ENCODE measurements at regions not wholly inside any gene's neighbourhood (a gene's known extent, or its start where the extent isn't known, plus 50 kb on each side); places are given as distances from the start of the nearest gene placed in this dataset.

- TF ChIP-seq, protein P1, sequence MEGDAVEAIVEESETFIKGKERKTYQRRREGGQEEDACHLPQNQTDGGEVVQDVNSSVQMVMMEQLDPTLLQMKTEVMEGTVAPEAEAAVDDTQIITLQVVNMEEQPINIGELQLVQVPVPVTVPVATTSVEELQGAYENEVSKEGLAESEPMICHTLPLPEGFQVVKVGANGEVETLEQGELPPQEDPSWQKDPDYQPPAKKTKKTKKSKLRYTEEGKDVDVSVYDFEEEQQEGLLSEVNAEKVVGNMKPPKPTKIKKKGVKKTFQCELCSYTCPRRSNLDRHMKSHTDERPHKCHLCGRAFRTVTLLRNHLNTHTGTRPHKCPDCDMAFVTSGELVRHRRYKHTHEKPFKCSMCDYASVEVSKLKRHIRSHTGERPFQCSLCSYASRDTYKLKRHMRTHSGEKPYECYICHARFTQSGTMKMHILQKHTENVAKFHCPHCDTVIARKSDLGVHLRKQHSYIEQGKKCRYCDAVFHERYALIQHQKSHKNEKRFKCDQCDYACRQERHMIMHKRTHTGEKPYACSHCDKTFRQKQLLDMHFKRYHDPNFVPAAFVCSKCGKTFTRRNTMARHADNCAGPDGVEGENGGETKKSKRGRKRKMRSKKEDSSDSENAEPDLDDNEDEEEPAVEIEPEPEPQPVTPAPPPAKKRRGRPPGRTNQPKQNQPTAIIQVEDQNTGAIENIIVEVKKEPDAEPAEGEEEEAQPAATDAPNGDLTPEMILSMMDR (tag by site-specific recombination; IDR thresholded peaks at IDR 0.05), result no peak
- TF ChIP-seq ZNF610 (tag by site-specific recombination; IDR thresholded peaks at IDR 0.05; ENCODE audit: borderline replicate concordance) (no peak), ZNF274 (IDR thresholded peaks at IDR 0.05; ENCODE audit: low read length) (no peak), ZNF274 (tag by site-specific recombination; IDR thresholded peaks at IDR 0.05; ENCODE audit: borderline replicate concordance) (no peak), ZNF433 (tag by site-specific recombination; IDR thresholded peaks at IDR 0.05; ENCODE audit: low read depth) (no peak), ZNF24 (tag by site-specific recombination; IDR thresholded peaks at IDR 0.05) (no peak), ZNF138 (tag by site-specific recombination; IDR thresholded peaks at IDR 0.05; ENCODE audit: borderline replicate concordance) (no peak), PATZ1 (tag by site-specific recombination; IDR thresholded peaks at IDR 0.05) (no peak), ZSCAN18 (tag by site-specific recombination; IDR thresholded peaks at IDR 0.05) (no peak), ZNF19 (tag by site-specific recombination; IDR thresholded peaks at IDR 0.05; ENCODE audit: low read depth) (no peak)
- TF ChIP-seq, protein P2, sequence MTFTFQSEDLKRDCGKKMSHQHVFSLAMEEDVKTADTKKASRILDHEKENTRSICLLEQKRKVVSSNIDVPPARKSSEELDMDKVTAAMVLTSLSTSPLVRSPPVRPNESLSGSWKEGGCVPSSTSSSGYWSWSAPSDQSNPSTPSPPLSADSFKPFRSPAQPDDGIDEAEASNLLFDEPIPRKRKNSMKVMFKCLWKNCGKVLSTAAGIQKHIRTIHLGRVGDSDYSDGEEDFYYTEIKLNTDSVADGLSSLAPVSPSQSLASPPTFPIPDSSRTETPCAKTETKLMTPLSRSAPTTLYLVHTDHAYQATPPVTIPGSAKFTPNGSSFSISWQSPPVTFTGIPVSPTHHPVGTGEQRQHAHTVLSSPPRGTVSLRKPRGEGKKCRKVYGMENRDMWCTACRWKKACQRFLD (tag by site-specific recombination; IDR thresholded peaks at IDR 0.05), result no peak
- TF ChIP-seq, protein P3, sequence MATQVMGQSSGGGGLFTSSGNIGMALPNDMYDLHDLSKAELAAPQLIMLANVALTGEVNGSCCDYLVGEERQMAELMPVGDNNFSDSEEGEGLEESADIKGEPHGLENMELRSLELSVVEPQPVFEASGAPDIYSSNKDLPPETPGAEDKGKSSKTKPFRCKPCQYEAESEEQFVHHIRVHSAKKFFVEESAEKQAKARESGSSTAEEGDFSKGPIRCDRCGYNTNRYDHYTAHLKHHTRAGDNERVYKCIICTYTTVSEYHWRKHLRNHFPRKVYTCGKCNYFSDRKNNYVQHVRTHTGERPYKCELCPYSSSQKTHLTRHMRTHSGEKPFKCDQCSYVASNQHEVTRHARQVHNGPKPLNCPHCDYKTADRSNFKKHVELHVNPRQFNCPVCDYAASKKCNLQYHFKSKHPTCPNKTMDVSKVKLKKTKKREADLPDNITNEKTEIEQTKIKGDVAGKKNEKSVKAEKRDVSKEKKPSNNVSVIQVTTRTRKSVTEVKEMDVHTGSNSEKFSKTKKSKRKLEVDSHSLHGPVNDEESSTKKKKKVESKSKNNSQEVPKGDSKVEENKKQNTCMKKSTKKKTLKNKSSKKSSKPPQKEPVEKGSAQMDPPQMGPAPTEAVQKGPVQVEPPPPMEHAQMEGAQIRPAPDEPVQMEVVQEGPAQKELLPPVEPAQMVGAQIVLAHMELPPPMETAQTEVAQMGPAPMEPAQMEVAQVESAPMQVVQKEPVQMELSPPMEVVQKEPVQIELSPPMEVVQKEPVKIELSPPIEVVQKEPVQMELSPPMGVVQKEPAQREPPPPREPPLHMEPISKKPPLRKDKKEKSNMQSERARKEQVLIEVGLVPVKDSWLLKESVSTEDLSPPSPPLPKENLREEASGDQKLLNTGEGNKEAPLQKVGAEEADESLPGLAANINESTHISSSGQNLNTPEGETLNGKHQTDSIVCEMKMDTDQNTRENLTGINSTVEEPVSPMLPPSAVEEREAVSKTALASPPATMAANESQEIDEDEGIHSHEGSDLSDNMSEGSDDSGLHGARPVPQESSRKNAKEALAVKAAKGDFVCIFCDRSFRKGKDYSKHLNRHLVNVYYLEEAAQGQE (tag by site-specific recombination; IDR thresholded peaks at IDR 0.05), result no peak
- TF ChIP-seq, protein P4, sequence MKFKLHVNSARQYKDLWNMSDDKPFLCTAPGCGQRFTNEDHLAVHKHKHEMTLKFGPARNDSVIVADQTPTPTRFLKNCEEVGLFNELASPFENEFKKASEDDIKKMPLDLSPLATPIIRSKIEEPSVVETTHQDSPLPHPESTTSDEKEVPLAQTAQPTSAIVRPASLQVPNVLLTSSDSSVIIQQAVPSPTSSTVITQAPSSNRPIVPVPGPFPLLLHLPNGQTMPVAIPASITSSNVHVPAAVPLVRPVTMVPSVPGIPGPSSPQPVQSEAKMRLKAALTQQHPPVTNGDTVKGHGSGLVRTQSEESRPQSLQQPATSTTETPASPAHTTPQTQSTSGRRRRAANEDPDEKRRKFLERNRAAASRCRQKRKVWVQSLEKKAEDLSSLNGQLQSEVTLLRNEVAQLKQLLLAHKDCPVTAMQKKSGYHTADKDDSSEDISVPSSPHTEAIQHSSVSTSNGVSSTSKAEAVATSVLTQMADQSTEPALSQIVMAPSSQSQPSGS (tag by site-specific recombination; IDR thresholded peaks at IDR 0.05; ENCODE audit: low read depth), result no peak
These were observed 145.6 kb upstream of the KLHL29 start for GRCh38 chr2:23239374-23239773.

Data from HEK293 (cell line).